Sigmoid colon (tissue), 3 donors: ENCODE measurements at regions not wholly inside any gene's neighbourhood (a gene's known extent, or its start where the extent isn't known, plus 50 kb on each side); places are given as distances from the start of the nearest gene placed in this dataset.
"Not testable (repeated sequence)": the region's sequence is repeated elsewhere in the genome, so short reads cannot be mapped to it uniquely, and the experiment has no call there.

ENCODE experiments used
- POLR2A ChIP-seq, 2 donors: fragments of 450-650 bp; IDR thresholded peaks; one replicate each; pipeline ENCODE4 v1.6.1; 2016; ENCODE audit warnings: antibody characterized with exemption in 2 of 2, mild to moderate bottlenecking in 2 of 2, moderate library complexity in 2 of 2
- TF ChIP-seq, protein P1 (sequence below), 4 experiments: fragments of 450-650 bp in 3 of 4; fragments of 200-600 bp in 1 of 4; IDR thresholded peaks; one replicate each; pipeline ENCODE4 v1.5.1; 2016 to 2019; ENCODE audit warnings: antibody characterized with exemption in 4 of 4, mild to moderate bottlenecking in 3 of 4, moderate library complexity in 2 of 4

- TF ChIP-seq POLR2A (IDR thresholded peaks at IDR 0.05) = not testable (repeated sequence)
- TF ChIP-seq, protein P1, sequence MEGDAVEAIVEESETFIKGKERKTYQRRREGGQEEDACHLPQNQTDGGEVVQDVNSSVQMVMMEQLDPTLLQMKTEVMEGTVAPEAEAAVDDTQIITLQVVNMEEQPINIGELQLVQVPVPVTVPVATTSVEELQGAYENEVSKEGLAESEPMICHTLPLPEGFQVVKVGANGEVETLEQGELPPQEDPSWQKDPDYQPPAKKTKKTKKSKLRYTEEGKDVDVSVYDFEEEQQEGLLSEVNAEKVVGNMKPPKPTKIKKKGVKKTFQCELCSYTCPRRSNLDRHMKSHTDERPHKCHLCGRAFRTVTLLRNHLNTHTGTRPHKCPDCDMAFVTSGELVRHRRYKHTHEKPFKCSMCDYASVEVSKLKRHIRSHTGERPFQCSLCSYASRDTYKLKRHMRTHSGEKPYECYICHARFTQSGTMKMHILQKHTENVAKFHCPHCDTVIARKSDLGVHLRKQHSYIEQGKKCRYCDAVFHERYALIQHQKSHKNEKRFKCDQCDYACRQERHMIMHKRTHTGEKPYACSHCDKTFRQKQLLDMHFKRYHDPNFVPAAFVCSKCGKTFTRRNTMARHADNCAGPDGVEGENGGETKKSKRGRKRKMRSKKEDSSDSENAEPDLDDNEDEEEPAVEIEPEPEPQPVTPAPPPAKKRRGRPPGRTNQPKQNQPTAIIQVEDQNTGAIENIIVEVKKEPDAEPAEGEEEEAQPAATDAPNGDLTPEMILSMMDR (IDR thresholded peaks at IDR 0.05) = not testable (repeated sequence)
Measured at GRCh38 chr12:126049501-126049900, 984.3 kb downstream of the AACS start.
